HG02884 (cell line): ENCODE measurements at regions not wholly inside any gene's neighbourhood (a gene's known extent, or its start where the extent isn't known, plus 50 kb on each side); places are given as distances from the start of the nearest gene placed in this dataset.

Experiments
- ATAC-seq: cut with Tn5 transposase; IDR thresholded peaks from one replicate; pipeline ENCODE4 v1.9.1; 2021; ENCODE audit warnings: mild to moderate bottlenecking, moderate library complexity; ENCODE audit not compliant: unreplicated experiment

- ATAC-seq = no peak
Observed at GRCh38 chr2:6443061-6443823, 422.5 kb downstream of the CMPK2 start.

- no peak for ATAC-seq
Observed at GRCh38 chr2:6444514-6444913, 421.2 kb downstream of the CMPK2 start.

- no peak for ATAC-seq
Observed at GRCh38 chr2:6445156-6445555, 420.6 kb downstream of the CMPK2 start.

- no peak for ATAC-seq
Observed at GRCh38 chr2:6446938-6447608, 418.6 kb downstream of the CMPK2 start.

GRCh38 chr2:6448893-6449292 is 416.8 kb downstream of the CMPK2 start:
- no peak for ATAC-seq

GRCh38 chr2:6449343-6449742 is 416.4 kb downstream of the CMPK2 start:
- ATAC-seq = no peak

GRCh38 chr2:6452702-6453481 is 412.8 kb downstream of the CMPK2 start:
- ATAC-seq = no peak

- ATAC-seq = peak; percentile 55
Observed at GRCh38 chr2:6454286-6454990, 411.3 kb downstream of the CMPK2 start.

- no peak for ATAC-seq
Observed at GRCh38 chr2:6459138-6459537, 406.6 kb downstream of the CMPK2 start.

- no peak for ATAC-seq
Observed at GRCh38 chr2:6470518-6470917, 395.2 kb downstream of the CMPK2 start.

- ATAC-seq = no peak
Observed at GRCh38 chr2:6471419-6471818, 394.3 kb downstream of the CMPK2 start.

GRCh38 chr2:6474161-6475140 is 391.3 kb downstream of the CMPK2 start:
- peak; percentile 48 for ATAC-seq

- ATAC-seq = peak; percentile 77
Observed at GRCh38 chr2:6475155-6475940, 390.4 kb downstream of the CMPK2 start.

- no peak for ATAC-seq
Observed at GRCh38 chr2:6480514-6480913, 385.2 kb downstream of the CMPK2 start.

GRCh38 chr2:6482256-6482655 is 383.5 kb downstream of the CMPK2 start:
- ATAC-seq = no peak

- ATAC-seq = no peak
Observed at GRCh38 chr2:6487765-6488164, 377.9 kb downstream of the CMPK2 start.

GRCh38 chr2:6492573-6492972 is 373.1 kb downstream of the CMPK2 start:
- ATAC-seq = no peak

GRCh38 chr2:6493266-6493665 is 372.4 kb downstream of the CMPK2 start:
- no peak for ATAC-seq

- no peak for ATAC-seq
Observed at GRCh38 chr2:6493669-6494068, 372.0 kb downstream of the CMPK2 start.
